K562 (cell line): ENCODE measurements at regions not wholly inside any gene's neighbourhood (a gene's known extent, or its start where the extent isn't known, plus 50 kb on each side); places are given as distances from the start of the nearest gene placed in this dataset.

Source experiments
- ARHGAP35 ChIP-seq: fragments of 450-650 bp; IDR thresholded peaks from 2 replicates; pipeline ENCODE4 v1.6.1; 2018; ENCODE audit not compliant: partially characterized antibody
- ARID1B ChIP-seq: fragments of 450-650 bp; IDR thresholded peaks from 2 replicates; pipeline ENCODE4 v1.6.1; 2016; ENCODE audit warnings: antibody characterized with exemption, mild to moderate bottlenecking, inconsistent platforms
- BHLHE40 ChIP-seq: IDR thresholded peaks from 2 replicates; pipeline ENCODE4 v1.6.1; 2011; ENCODE audit warnings: low read length, improper control_type of control experiment
- CHD4 ChIP-seq: fragments of 200-600 bp; sonication (generic); IDR thresholded peaks from 3 replicates; pipeline ENCODE4 v1.6.1; 2012; ENCODE audit warnings: low read depth, mild to moderate bottlenecking, mixed read lengths, low read length, inconsistent platforms; ENCODE audit not compliant: insufficient read depth, insufficient replicate concordance, poor library complexity, severe bottlenecking
- CSDE1 ChIP-seq, 2 experiments: fragments of 450-650 bp; IDR thresholded peaks; 2 replicates each; pipeline ENCODE4 v1.6.1; 2016; ENCODE audit warnings: mild to moderate bottlenecking in 1 of 2
- E2F4 ChIP-seq: sonication (generic); formaldehyde crosslinking; IDR thresholded peaks from 2 replicates; pipeline ENCODE4 v1.8.0; 2022; ENCODE audit warnings: mild to moderate bottlenecking, low read depth, missing genetic modification reagents
- EGR1 ChIP-seq: fragments of 450-650 bp; conservative IDR thresholded peaks from 2 replicates; pipeline ENCODE4 v1.6.1; 2017; ENCODE audit warnings: mild to moderate bottlenecking
- FIP1L1 ChIP-seq: fragments of 200-400 bp; formaldehyde crosslinking; IDR thresholded peaks from 2 replicates; pipeline ENCODE4 v1.6.1; 2018; ENCODE audit warnings: mild to moderate bottlenecking, low read depth, low read length; ENCODE audit not compliant: poor library complexity, severe bottlenecking
- HBP1 ChIP-seq: fragments of 450-650 bp; formaldehyde crosslinking; IDR thresholded peaks from 2 replicates; pipeline ENCODE4 v1.4.0; 2022; ENCODE audit warnings: missing genetic modification characterization
- LARP7 ChIP-seq: fragments of 450-650 bp; IDR thresholded peaks from 2 replicates; pipeline ENCODE4 v1.6.1; 2016
- MLLT1 ChIP-seq, 2 experiments: fragments of 450-650 bp; IDR thresholded peaks; 2 replicates each; pipeline ENCODE4 v1.6.1; 2016
- NCOA4 ChIP-seq: fragments of 450-650 bp; IDR thresholded peaks from 2 replicates; pipeline ENCODE4 v1.6.1; 2018; ENCODE audit warnings: mild to moderate bottlenecking; ENCODE audit not compliant: partially characterized antibody
- NFIC ChIP-seq: fragments of 450-650 bp; IDR thresholded peaks from 2 replicates; pipeline ENCODE4 v1.6.1; 2017; ENCODE audit warnings: mild to moderate bottlenecking, inconsistent platforms
- NUFIP1 ChIP-seq: fragments of 450-650 bp; IDR thresholded peaks from 2 replicates; pipeline ENCODE4 v1.6.1; 2018; ENCODE audit not compliant: partially characterized antibody
- RB1 ChIP-seq: fragments of 450-650 bp; IDR thresholded peaks from 2 replicates; pipeline ENCODE4 v1.6.1; 2017; ENCODE audit warnings: low read depth, mild to moderate bottlenecking
- THRB ChIP-seq: fragments of 450-650 bp; formaldehyde crosslinking; conservative IDR thresholded peaks from 2 replicates; pipeline ENCODE4 v1.4.0; 2022; ENCODE audit warnings: mild to moderate bottlenecking, missing genetic modification characterization
- TRIM24 ChIP-seq, 2 experiments: fragments of 450-650 bp; IDR thresholded peaks; 2 replicates each; pipeline ENCODE4 v1.6.1; 2016
- XRCC3 ChIP-seq: fragments of 450-650 bp; IDR thresholded peaks from 2 replicates; pipeline ENCODE4 v1.6.1; 2017; ENCODE audit warnings: mild to moderate bottlenecking, moderate library complexity
- ZBTB26 ChIP-seq: fragments of 450-650 bp; formaldehyde crosslinking; IDR thresholded peaks from 2 replicates; pipeline ENCODE4 v1.4.0; 2022; ENCODE audit warnings: missing genetic modification characterization
- ZC3H8 ChIP-seq: fragments of 450-650 bp; IDR thresholded peaks from 2 replicates; pipeline ENCODE4 v1.6.1; 2017
- ZNF197 ChIP-seq: fragments of 200-800 bp; sonication (Bioruptor generic); IDR thresholded peaks from 2 replicates; pipeline ENCODE4 v1.6.1; 2016; ENCODE audit warnings: low read depth, missing genetic modification characterization, missing compliant biosample characterization
- ZNF324 ChIP-seq: fragments of 250-450 bp; sonication (Bioruptor Pico); IDR thresholded peaks from 2 replicates; pipeline ENCODE4 v1.4.0; 2020; ENCODE audit warnings: mild to moderate bottlenecking

GRCh38 chr21:38913120-38913892 is 107.6 kb downstream of the ETS2 start (continued):
- TF ChIP-seq LARP7 (peak; percentile 44; the same call in 1 of the 2 replicates), NFIC (0 out of 2 replicates have a peak, but pooled peaks have one; percentile 7), E2F4 (CRISPR knock-in tag) (no peak), THRB (CRISPR knock-in tag) (peak; percentile 53; the same call in 1 of the 2 replicates), TRIM24 (IDR thresholded peaks at IDR 0.05) (no peak; a peak in 1 of 4 replicates), BHLHE40 (0 out of 2 replicates have a peak, but pooled peaks have one; percentile 5), CSDE1 (IDR thresholded peaks at IDR 0.05) (peak in 1 of 2 experiments; percentile 60; a peak in 1 of 4 replicates), NCOA4 (peak; percentile 18), ZC3H8 (no peak), RB1 (no peak), HBP1 (peak; percentile 61; the same call in 1 of the 2 replicates), FIP1L1 (no peak), NUFIP1 (peak; percentile 59), ZNF197 (CRISPR knock-in tag) (no peak), EGR1 (peak; percentile 92), MLLT1 (IDR thresholded peaks at IDR 0.05) (peak; percentile 28 to 80; a peak in 3 of 4 replicates), CHD4 (peak; percentile 43), ZNF324 (CRISPR knock-in tag) (no peak), ZBTB26 (peak; percentile 93), XRCC3 (no peak), ARID1B (peak; percentile 18; the same call in 1 of the 2 replicates), ARHGAP35 (peak; percentile 61)
